Nephron progenitor cell (in vitro differentiated cells): ENCODE measurements at regions not wholly inside any gene's neighbourhood (a gene's known extent, or its start where the extent isn't known, plus 50 kb on each side); places are given as distances from the start of the nearest gene placed in this dataset.
A peak's percentile ranks its signal among the peaks of the same experiment; 100 is the strongest.

ENCODE experiments used
- DNase-seq: peaks from one replicate; pipeline ENCODE4 v3.0.0; 2021
- H3K27ac Mint-ChIP-seq: 2 replicates; pipeline ENCODE4 v1.8.0; 2021; ENCODE audit warnings: mild to moderate bottlenecking, moderate library complexity, mixed read lengths
- H3K27me3 Mint-ChIP-seq: 2 replicates; pipeline ENCODE4 v1.8.0; 2021; ENCODE audit warnings: mild to moderate bottlenecking, low read depth, mixed read lengths; ENCODE audit not compliant: poor library complexity
- H3K36me3 Mint-ChIP-seq: 2 replicates; pipeline ENCODE4 v1.8.0; 2021; ENCODE audit warnings: low read depth, mixed read lengths
- H3K4me1 Mint-ChIP-seq: 2 replicates; pipeline ENCODE4 v1.8.0; 2021; ENCODE audit warnings: mixed read lengths
- H3K4me3 Mint-ChIP-seq: 2 replicates; pipeline ENCODE4 v1.8.0; 2021; ENCODE audit warnings: mild to moderate bottlenecking, moderate library complexity, mixed read lengths
- H3K9me3 Mint-ChIP-seq: 2 replicates; pipeline ENCODE4 v1.8.0; 2021; ENCODE audit warnings: mild to moderate bottlenecking, moderate library complexity, mixed read lengths
- TF ChIP-seq, protein P1 (sequence below): fragments of 200-600 bp; sonication (generic); IDR thresholded peaks from 2 replicates; pipeline ENCODE4 v1.5.0; 2021; ENCODE audit warnings: antibody characterized with exemption

DNA sequence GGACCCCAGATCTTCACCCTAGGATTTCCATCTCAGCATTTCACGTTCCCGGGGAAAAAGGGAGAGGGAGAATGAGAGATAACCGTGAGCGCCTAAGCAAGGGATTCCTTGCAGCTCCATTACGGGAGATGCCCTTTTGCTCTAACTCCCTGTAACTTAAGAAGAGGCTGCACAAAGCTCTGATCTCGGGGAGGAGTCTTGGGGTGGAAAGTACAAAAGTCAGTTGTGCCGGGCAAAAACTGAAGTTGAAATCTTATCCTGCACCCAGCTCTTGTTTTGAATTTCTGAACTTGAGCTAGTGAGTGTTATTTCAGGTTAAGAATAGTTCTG lies 256.4 kb upstream of the SOX21 start:
- Mint-ChIP-seq H3K4me1 (peaks cover 28% of the 10 kb centered on the region), H3K9me3 (no peaks in the 10 kb centered on the region), H3K27ac (no peak overlapping the region), H3K27me3 (peaks cover 66% of the 10 kb centered on the region), H3K4me3 (peak overlapping the region; percentile 86), H3K36me3 (no peaks in the 10 kb centered on the region)
- TF ChIP-seq, protein P1, sequence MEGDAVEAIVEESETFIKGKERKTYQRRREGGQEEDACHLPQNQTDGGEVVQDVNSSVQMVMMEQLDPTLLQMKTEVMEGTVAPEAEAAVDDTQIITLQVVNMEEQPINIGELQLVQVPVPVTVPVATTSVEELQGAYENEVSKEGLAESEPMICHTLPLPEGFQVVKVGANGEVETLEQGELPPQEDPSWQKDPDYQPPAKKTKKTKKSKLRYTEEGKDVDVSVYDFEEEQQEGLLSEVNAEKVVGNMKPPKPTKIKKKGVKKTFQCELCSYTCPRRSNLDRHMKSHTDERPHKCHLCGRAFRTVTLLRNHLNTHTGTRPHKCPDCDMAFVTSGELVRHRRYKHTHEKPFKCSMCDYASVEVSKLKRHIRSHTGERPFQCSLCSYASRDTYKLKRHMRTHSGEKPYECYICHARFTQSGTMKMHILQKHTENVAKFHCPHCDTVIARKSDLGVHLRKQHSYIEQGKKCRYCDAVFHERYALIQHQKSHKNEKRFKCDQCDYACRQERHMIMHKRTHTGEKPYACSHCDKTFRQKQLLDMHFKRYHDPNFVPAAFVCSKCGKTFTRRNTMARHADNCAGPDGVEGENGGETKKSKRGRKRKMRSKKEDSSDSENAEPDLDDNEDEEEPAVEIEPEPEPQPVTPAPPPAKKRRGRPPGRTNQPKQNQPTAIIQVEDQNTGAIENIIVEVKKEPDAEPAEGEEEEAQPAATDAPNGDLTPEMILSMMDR, result no peak
- DNase-seq, result no peak

DNA sequence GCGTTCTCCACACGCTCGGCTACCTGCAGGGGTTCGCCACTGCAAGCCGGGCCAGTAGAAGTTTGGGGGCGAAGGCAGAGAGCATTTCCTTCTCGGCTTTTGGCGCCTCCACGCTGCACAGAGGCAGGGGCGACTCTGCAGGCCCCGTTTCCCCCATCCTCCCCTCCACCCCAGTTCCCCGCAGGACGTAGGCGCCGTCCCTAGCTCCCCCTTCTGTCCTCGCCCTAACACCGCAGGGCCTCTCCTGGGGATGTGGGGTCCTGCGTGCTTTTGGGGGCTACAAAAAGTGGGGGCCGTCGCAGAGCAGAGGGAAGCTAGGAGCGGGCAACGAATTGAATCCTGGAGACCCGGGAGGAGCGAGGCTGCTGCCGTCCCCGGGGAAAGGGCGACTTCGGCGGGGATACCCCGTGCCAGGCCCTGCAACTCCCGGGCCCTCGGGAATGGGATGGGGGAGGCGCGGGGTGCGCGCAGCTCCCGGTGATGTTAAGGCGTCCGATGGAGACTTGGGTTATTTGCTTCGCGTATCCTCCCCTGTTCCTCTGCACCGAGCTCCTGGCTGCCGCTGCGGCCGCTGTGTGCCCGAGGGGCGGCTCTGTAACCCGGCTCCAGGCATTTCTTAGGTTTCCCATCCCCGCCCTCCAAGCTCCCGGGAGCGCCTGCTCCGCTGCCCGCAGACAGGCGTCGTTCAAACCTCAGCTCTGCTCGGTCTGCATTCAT lies 255.9 kb upstream of the SOX21 start:
- Mint-ChIP-seq H3K36me3 (no peaks in the 10 kb centered on the region), H3K9me3 (no peaks in the 10 kb centered on the region), H3K27me3 (peaks cover 69% of the 10 kb centered on the region), H3K4me1 (peaks cover 28% of the 10 kb centered on the region), H3K27ac (no peak overlapping the region), H3K4me3 (peak overlapping the region; percentile 86)
- TF ChIP-seq, protein P1, result no peak
- peak; percentile 71 for DNase-seq

DNA sequence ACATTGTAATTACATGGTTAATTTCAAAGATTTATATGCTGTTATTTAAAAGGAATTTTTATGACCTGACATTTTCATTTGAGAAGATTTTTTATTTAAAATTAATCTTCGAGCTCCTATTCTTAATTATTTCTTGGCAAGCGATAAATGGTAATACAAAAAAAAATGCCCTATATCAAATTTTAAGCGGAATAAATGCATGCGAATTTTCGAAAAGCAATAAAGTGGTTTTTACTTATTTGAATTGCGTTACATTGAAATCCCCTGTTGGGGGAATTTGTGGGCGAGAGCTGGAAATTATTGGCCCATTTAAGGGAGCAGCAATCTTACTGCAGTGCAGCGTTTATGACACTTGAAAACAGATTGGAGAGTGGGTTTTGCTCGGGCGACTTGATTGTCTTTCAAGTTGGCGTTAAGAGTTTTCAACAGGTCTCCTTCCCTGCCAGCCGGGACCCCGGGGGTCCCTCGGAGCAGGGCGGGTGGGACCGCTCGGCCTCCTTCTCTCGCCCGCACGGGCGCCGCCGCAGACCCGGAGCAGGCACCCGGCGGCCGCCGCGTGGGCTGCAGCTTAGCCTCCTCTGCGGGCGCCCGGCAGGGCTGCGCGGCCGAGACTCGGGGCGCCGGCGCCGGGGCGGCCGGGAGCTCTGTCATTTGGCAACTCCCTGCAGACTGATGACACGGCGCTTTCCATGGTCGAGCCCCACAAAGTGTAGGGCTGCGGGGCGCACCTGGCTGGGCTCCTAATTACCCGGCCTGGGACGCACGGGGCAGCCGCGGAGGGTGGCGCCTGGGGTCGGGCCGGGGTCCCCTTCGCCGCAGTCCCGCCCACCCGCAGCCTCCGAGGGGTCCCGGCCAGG lies 255.1 kb upstream of the SOX21 start:
- DNase-seq, result peak; percentile 72
- Mint-ChIP-seq H3K27ac (no peak overlapping the region), H3K4me3 (peak overlapping the region; percentile 86), H3K4me1 (peaks cover 28% of the 10 kb centered on the region), H3K9me3 (peaks cover 4% of the 10 kb centered on the region), H3K36me3 (no peaks in the 10 kb centered on the region), H3K27me3 (peaks cover 70% of the 10 kb centered on the region)
- TF ChIP-seq, protein P1, result no peak

DNA sequence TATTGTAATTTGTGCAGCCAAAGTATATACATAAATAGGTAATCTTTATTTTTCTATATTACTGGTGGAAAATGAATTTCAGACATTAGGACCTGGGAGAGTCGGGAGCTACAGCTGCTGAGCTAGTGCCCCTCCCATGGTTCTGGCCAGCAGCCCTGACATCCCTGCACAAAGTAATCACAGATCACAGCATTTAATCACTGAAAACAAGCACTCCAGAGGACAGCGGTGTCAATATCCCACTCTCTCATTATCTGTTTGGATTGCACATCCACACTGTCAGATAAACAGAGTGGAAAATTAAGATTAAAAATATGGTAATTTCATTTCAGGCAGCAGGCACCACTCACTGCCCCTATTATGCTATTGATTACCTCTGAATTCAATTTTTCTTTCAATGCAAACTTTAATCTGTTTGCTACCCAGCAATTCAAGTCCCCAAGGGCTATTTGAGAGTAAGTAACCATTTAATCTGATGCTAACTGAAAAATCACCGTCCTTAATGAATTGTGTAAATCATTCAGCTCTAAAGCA lies 254.1 kb upstream of the SOX21 start:
- Mint-ChIP-seq H3K4me3 (peak overlapping the region; percentile 76), H3K27ac (no peak overlapping the region), H3K9me3 (peaks cover 8% of the 10 kb centered on the region), H3K36me3 (no peaks in the 10 kb centered on the region), H3K4me1 (peaks cover 19% of the 10 kb centered on the region), H3K27me3 (peaks cover 78% of the 10 kb centered on the region)
- DNase-seq, result no peak
- TF ChIP-seq, protein P1, result no peak

DNA sequence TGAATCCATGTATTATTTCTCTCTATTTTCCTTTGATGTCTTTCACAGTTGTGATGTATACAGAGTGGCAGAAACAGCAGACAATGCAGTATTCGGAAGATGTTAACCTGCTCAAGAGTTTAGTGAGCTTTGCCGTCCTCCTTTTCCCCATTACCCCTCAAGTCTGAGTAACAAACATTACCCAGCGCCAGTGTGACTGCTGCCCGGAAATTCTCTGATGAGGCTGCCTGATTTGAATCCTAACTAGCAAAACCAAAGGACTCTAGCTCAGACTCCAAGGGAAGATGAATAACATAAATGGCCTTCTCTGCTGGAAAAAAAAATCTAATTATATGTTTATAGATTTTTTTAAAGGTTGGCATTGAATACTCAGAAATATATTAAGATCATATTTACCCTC lies 247.3 kb upstream of the SOX21 start:
- no peak overlapping the region for H3K27ac Mint-ChIP-seq
- H3K36me3 Mint-ChIP-seq, result no peaks in the 10 kb centered on the region
- peaks cover 27% of the 10 kb centered on the region for H3K27me3 Mint-ChIP-seq
- TF ChIP-seq, protein P1, result no peak
- DNase-seq, result no peak
- H3K4me3 Mint-ChIP-seq, result no peak overlapping the region
- peaks cover 9% of the 10 kb centered on the region for H3K9me3 Mint-ChIP-seq
- no peaks in the 10 kb centered on the region for H3K4me1 Mint-ChIP-seq
